HG03159 (cell line): ENCODE measurements at regions not wholly inside any gene's neighbourhood (a gene's known extent, or its start where the extent isn't known, plus 50 kb on each side); places are given as distances from the start of the nearest gene placed in this dataset.
A peak's percentile ranks its signal among the peaks of the same experiment; 100 is the strongest.

Source experiments
- ATAC-seq: cut with Tn5 transposase; IDR thresholded peaks from one replicate; pipeline ENCODE4 v1.9.1; 2021; ENCODE audit warnings: mild to moderate bottlenecking, moderate library complexity; ENCODE audit not compliant: unreplicated experiment

GRCh38 chr6:164129218-164129617, 714.7 kb downstream of the QKI start:
- no peak for ATAC-seq

- ATAC-seq: no peak
Measured at GRCh38 chr6:164128101-164128500, 713.6 kb downstream of the QKI start.

DNA sequence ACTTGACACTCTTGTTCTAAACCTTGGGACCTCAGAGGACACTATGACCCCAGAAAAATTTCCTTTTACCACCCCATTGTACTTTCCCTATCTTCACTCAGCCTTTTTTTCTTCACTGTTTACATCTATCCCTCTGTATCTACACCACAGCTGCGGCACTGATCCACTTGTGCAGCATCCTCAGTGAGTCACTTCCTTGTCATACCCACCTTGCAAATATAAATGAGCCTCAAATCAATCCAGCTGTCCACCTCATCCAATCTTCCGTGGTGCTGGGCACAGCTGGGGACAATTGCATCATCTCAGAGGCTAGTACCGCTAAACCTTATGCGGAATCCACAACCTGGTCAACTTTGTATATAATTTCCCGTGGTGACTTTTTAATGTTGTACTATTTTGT, 710.5 kb downstream of the QKI start:
- ATAC-seq: no peak

- no peak for ATAC-seq
Measured at GRCh38 chr6:164124473-164124872, 710.0 kb downstream of the QKI start.

GRCh38 chr6:164122109-164122508, 707.6 kb downstream of the QKI start:
- ATAC-seq: no peak

- ATAC-seq: no peak
Measured at GRCh38 chr6:164121527-164121926, 707.0 kb downstream of the QKI start.

DNA sequence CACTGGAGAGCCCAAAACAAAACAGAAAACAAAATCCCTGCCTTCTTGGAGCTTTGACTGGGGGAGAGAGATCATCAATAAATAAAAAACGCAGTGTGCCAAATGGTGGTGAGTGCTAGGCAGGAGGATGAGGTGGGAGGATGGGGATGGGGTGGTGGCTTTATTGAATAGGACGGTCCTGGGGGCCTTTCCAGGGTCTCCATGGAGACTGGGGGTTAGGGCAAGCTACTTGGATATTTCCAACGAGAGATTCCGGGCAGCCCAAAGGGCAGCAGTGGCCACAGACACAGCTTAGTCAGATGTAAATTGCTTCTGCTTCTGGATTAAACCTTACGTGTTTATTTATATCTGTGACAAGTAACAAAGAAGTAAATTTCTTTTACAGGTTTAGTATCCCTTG, 700.1 kb downstream of the QKI start:
- no peak for ATAC-seq

- ATAC-seq: no peak
Measured at GRCh38 chr6:164114051-164114450, 699.5 kb downstream of the QKI start.

DNA sequence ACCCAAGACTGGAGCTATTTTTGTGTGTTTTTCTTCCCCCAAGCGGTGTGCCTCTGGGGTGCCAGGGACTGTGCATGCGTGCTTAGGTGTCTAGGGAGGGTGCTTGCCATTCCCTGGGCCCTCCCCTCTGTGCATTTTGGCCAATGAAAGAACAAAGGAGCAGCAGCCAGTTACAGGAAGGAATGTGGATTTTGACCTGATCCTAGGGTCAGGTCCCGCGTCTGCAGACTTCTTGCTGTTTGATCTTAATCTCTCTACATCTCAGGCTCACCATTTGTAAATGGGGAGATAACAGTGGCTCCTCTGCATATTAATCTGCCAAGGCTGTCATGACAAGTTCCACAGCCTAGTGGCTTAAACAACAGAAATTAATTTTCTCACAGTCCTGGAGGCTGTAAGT, 699.1 kb downstream of the QKI start:
- ATAC-seq: no peak

GRCh38 chr6:164109770-164110140, 695.2 kb downstream of the QKI start:
- no peak for ATAC-seq

DNA sequence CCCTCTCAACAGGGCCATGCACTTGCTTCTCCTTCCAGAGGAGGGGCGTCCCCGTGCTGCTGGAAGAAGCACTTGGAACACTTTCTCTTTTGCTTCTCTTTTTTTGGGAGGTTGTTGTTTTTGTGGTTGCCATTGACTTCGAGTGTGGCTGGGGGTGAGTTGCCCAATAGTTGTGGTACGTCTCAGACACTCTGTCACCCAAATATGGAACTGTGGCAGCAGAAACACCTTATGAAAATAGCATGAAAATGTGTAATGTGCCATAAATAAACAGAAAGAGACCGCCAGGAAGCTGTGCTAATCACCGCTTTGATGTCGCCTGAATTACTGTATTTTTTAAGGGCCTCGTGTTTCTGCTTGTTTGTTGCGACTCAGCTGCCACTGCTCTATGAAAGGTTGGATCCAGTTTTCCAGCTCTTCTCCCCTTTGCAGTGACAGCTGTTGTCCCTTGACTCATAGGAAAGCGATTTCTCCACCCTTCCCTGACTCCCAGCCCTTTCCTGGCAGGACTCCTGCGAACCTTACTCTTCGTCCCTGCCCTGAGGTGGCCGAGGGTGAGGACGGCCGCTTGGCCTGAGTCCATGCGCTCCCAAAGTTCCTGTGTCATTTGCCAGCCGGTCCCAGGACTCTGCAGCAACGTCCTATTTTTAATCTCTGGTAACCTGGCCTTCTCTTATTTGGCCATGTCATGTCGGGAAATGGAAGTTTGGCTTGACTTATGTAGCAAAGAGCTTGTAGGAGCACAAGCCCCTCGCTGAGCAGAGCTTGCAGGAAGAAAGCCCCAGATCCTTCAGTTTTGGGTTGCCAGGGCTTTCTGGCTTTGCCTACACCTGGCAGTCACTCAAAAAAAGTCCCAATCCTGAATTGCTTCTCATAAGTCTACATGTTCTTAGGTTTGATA, 694.6 kb downstream of the QKI start:
- ATAC-seq: no peak

GRCh38 chr6:164108092-164108491, 693.6 kb downstream of the QKI start:
- no peak for ATAC-seq

DNA sequence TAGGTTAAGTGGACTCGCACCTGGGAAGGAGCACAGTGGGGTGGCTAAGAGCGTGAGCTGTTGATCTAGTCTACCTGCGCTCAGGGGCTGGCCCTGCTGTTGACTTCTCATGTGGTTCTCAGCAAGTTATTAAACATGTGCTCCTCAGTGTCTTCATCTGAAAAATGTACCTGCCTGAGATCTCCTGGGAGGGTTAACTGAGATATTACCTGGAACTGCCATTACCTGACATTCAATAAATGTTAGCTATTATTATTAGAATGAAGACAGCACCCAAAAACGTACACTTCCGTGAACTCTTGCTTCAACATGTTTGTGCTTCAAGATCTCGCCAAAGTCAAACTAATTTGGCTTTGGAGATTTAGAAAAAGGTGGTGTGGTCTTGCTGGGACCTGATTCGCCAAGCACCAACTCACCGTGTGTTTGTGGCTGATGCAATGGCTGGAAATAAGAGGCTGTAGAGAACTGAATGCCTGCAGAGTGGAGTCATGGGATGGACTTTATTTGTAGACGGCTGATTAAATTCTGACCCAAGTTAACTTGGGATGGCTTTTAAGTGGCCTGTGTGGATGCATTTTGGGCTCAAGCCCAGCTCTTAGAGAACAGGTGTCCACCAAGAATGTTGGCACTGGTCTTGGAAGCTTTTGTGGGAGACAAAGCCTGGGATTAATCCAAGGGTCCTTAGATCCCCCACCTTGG, 692.9 kb downstream of the QKI start:
- ATAC-seq: no peak

- ATAC-seq: peak; percentile 47
Measured at GRCh38 chr6:164106345-164106769, 691.8 kb downstream of the QKI start.

GRCh38 chr6:164105705-164106104, 691.2 kb downstream of the QKI start:
- ATAC-seq: no peak

GRCh38 chr6:164104432-164104831, 689.9 kb downstream of the QKI start:
- no peak for ATAC-seq

- no peak for ATAC-seq
Measured at GRCh38 chr6:164102693-164103092, 688.2 kb downstream of the QKI start.

DNA sequence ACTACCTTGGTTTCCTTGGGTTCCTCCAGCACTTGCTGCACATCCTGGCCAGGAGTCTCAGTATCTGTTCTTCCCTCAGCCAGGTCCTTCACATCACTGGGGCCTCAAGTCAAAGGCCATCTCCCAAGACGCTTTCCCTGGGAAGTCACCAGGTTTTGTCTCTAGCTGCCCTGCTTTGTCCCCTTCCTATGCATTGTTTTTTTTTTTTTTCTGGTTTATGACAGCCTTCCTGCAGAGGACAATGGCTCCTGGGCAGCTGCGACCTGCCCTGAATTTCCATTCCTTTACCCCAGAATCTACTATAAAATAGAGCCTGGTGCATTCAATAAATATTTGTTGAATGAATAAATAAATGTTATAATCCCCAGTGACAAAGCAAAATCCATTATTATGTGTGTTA, 687.3 kb downstream of the QKI start:
- no peak for ATAC-seq

DNA sequence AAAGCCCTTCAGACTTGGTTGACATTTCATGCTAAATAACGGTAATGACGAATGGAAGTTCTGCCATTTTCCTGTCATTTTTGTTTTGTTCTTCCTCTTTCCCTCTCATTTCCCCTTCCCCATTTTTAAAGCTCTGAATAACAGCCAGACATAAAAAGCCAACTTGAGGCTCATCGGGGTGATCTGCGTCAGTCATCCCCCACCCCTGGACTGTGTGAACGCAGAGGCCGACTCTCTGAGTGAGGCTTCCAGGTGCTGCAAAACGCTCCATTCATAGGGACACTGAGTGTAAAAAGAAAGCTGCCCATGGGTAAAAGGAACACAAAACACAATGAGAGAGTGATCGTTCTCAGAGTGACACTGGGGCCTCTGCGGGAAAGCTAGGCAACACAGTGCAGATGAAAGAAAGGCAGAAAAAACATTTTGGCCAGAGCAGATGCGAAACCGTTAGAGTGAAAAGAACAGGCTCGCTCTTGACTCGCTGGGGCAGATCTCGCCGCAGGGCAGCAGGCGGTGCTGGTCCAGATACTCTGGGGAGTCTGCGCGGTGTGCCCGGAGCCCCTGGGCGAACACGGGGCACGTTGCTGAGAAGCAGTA, 684.8 kb downstream of the QKI start:
- ATAC-seq: no peak

GRCh38 chr6:164098857-164099267, 684.3 kb downstream of the QKI start:
- no peak for ATAC-seq

DNA sequence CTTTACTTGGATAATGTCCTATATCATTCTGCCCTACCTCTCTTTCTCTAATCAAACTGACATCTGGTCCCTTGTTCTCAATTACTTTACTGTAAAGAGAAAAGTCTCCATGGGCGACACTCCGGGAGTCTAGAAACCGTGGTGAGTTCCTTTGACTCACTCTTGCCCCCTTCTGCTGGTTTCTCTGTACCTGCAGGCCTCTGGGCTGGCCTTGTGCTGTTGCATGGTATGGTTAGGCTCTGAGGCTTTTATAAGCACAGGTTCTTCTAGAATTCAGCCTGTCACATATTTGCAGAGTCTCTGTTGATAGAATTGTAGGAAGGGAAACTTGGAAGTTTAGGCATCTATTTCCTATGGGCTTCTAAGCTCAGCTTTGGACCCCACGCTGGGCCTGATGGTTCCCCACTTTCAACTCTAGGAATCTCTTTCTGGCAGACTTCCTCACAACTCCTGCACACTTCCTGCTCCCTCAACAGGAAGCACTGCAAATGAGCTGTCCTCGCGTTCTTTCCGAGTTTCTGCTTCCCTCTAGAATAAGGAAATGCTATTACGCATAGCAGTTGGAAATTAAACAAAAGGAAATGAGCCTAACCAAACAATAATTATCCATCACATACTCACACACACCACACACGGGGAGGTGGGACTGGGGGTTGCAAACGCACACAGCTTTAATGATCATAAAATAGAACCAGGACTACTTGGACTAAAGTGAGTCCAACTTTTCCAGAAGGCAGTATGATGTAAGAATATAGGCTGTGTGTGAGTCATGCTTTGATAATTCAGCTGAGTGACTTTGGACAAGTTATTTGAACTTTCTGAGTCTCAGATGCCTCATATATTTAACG, 683.3 kb downstream of the QKI start:
- no peak for ATAC-seq
